ENCODE measurements at regions not wholly inside any gene's neighbourhood (a gene's known extent, or its start where the extent isn't known, plus 50 kb on each side); places are given as distances from the start of the nearest gene placed in this dataset.

DNA sequence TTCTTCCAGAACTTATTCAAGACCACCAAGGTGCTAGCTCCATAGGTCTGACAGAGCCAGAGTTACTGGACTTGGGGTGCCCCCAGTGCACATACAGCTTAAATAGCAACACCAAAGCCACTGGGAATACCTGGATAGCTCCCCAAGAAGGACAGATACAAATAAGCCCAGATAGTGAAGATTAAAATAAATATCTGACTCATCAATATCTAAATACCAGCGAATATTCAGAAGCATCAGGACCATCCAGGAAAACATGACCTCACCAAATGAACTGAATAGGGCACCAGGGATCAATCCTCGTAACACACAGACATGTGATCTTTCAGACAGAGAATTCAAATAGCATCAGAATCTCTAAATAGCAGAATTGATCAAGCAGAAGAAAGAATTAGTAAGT, 931.6 kb downstream of the OTOL1 start:
- TF ChIP-seq, protein P1, sequence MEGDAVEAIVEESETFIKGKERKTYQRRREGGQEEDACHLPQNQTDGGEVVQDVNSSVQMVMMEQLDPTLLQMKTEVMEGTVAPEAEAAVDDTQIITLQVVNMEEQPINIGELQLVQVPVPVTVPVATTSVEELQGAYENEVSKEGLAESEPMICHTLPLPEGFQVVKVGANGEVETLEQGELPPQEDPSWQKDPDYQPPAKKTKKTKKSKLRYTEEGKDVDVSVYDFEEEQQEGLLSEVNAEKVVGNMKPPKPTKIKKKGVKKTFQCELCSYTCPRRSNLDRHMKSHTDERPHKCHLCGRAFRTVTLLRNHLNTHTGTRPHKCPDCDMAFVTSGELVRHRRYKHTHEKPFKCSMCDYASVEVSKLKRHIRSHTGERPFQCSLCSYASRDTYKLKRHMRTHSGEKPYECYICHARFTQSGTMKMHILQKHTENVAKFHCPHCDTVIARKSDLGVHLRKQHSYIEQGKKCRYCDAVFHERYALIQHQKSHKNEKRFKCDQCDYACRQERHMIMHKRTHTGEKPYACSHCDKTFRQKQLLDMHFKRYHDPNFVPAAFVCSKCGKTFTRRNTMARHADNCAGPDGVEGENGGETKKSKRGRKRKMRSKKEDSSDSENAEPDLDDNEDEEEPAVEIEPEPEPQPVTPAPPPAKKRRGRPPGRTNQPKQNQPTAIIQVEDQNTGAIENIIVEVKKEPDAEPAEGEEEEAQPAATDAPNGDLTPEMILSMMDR (IDR thresholded peaks at IDR 0.05; ENCODE audit: insufficient read depth, low read length, severe bottlenecking) = no peak
- DNase-seq (ENCODE audit: low read depth) (no peak), FAIRE-seq (no peak)
- no peak overlapping the region for H3K4me3 ChIP-seq (ENCODE audit: low read depth, low read length)
- no peaks in the 10 kb centered on the region for H3K27me3 ChIP-seq (ENCODE audit: control insufficient read depth, insufficient read depth, low read length)
- H3K36me3 ChIP-seq (ENCODE audit: control insufficient read depth, insufficient read depth, low read length) = no peaks in the 10 kb centered on the region

DNA sequence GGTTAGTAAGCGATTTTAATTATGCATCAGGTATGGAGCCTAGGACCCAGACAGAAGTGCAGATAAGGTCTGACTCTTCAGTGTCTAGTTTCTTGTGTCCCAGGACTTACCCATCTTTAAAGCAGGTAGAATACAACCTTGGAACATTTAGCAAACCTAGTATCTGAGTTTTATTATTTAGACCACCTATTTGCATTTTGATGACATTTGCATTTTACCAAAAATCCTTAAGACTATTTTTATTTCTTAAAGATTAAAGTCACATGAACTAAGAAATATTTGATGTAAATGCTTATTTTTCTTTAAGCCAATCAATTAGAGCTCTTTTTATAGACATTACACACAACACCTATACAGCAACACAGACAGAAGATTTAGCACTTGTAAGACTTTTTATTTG, 939.1 kb downstream of the OTOL1 start:
- TF ChIP-seq, protein P1 (IDR thresholded peaks at IDR 0.05; ENCODE audit: insufficient read depth, low read length, severe bottlenecking) = no peak
- no peak for FAIRE-seq
- Histone ChIP-seq H3K4me3 (ENCODE audit: low read depth, low read length) (no peak overlapping the region), H3K36me3 (ENCODE audit: control insufficient read depth, insufficient read depth, low read length) (no peaks in the 10 kb centered on the region), H3K27me3 (ENCODE audit: control insufficient read depth, insufficient read depth, low read length) (no peaks in the 10 kb centered on the region)
- no peak for DNase-seq (ENCODE audit: low read depth)

DNA sequence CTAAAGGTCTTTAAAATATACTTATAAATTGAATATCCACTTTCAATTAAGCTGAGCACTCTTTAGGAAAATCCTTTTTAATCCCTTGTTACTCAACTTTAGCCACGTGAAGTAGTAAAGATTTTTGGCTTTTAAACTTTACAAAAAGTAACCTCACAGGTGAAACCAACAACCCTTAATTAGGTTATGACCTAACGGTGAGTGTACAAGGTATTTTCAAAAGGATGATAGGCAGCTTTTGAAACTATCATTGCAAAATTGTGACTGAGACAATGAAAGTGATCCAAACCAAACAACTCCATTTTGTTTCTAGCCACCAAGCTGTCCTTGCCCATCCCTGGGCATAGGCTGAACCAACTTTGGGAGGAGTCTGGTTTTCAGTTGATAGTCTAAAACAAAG, 940.2 kb downstream of the OTOL1 start:
- FAIRE-seq (no peak), DNase-seq (ENCODE audit: low read depth) (no peak)
- Histone ChIP-seq H3K4me3 (ENCODE audit: low read depth, low read length) (no peak overlapping the region), H3K27me3 (ENCODE audit: control insufficient read depth, insufficient read depth, low read length) (no peaks in the 10 kb centered on the region), H3K36me3 (ENCODE audit: control insufficient read depth, insufficient read depth, low read length) (no peaks in the 10 kb centered on the region)
- TF ChIP-seq, protein P1 (IDR thresholded peaks at IDR 0.05; ENCODE audit: insufficient read depth, low read length, severe bottlenecking) = no peak

DNA sequence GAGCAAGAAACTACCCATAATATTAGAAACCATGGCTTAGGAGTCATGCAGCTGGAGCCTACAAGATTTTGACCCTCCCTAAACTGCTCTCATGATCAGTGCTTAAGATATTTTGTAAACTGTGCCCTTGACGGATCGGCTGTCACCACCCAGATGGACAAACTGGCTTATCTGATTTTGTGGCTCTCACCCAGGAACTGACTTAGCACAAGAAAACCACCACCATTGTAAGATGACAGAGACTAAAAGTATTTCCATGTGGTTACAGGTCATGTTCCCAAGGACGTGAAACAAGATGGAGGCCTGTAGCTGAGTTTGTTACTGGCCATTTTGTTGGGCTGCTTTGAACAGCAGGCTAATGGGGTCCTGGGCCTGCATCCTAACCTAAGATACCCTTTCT, 940.9 kb downstream of the OTOL1 start:
- TF ChIP-seq, protein P1 (IDR thresholded peaks at IDR 0.05; ENCODE audit: insufficient read depth, low read length, severe bottlenecking) = no peak
- DNase-seq (ENCODE audit: low read depth) (no peak), FAIRE-seq (no peak)
- H3K27me3 ChIP-seq (ENCODE audit: control insufficient read depth, insufficient read depth, low read length) = no peaks in the 10 kb centered on the region
- H3K36me3 ChIP-seq (ENCODE audit: control insufficient read depth, insufficient read depth, low read length) = no peaks in the 10 kb centered on the region
- H3K4me3 ChIP-seq (ENCODE audit: low read depth, low read length) = no peak overlapping the region

DNA sequence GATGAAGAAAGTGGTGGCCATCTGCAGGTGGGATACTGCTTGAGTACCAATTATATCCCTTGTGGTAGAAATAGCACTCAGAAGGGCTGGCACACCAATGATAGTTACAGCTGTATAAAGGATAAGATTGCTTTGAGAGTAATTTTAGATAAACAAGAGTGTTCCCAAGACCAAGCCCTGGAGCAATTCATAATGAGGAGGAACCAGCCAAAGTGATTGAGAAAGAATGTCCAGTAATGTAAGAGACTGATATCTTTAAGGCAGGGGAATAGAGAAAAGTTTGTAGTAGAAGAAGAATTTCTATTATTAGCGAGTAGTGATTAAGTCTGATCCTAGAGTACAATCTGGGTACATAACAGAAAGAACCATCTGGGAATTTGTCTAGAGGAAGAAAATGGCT, 945.1 kb downstream of the OTOL1 start:
- no peak overlapping the region for H3K4me3 ChIP-seq (ENCODE audit: low read depth, low read length)
- FAIRE-seq = no peak
- no peaks in the 10 kb centered on the region for H3K27me3 ChIP-seq (ENCODE audit: control insufficient read depth, insufficient read depth, low read length)
- TF ChIP-seq, protein P1 (IDR thresholded peaks at IDR 0.05; ENCODE audit: insufficient read depth, low read length, severe bottlenecking) = no peak
- no peak for DNase-seq (ENCODE audit: low read depth)
- H3K36me3 ChIP-seq (ENCODE audit: control insufficient read depth, insufficient read depth, low read length) = no peaks in the 10 kb centered on the region

DNA sequence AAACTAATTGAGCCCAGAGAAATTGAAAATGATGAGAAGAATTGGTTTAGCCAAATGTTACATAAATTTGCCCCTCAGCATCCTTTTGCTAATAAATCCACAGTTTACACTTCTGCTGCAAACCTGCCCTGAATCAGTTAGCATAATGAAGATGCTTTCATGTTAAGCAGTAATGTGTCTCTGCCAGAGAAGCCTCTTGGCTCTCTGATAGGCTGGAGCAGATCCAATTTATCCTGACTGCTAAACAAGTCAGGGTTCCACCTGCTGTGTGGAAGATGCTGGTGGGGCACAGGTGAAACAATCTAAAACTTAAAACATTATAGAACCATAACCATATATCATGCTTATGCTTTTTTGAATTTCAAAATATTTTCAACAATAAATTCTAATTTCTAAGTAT, 946.8 kb downstream of the OTOL1 start:
- Histone ChIP-seq H3K27me3 (ENCODE audit: control insufficient read depth, insufficient read depth, low read length) (no peaks in the 10 kb centered on the region), H3K4me3 (ENCODE audit: low read depth, low read length) (no peak overlapping the region), H3K36me3 (ENCODE audit: control insufficient read depth, insufficient read depth, low read length) (no peaks in the 10 kb centered on the region)
- DNase-seq (ENCODE audit: low read depth) = no peak
- TF ChIP-seq, protein P1 (IDR thresholded peaks at IDR 0.05; ENCODE audit: insufficient read depth, low read length, severe bottlenecking) = no peak
- FAIRE-seq = no peak
